Testis (tissue), 2 donors: ENCODE measurements at regions not wholly inside any gene's neighbourhood (a gene's known extent, or its start where the extent isn't known, plus 50 kb on each side); places are given as distances from the start of the nearest gene placed in this dataset.
"Not testable (repeated sequence)": the region's sequence is repeated elsewhere in the genome, so short reads cannot be mapped to it uniquely, and the experiment has no call there.

ENCODE experiments used
- DNase-seq: peaks from one replicate; pipeline ENCODE4 v3.0.0-alpha.2; 2019
- H3K27ac ChIP-seq, 2 donors: fragments of 200-600 bp; sonication (generic); one replicate each; pipeline ENCODE4 v1.5.1; 2019
- H3K27me3 ChIP-seq: fragments of 200-600 bp; sonication (generic); one replicate; pipeline ENCODE4 v1.5.1; 2019
- H3K36me3 ChIP-seq: fragments of 200-600 bp; sonication (generic); one replicate; pipeline ENCODE4 v1.5.1; 2017; ENCODE audit warnings: low read depth; ENCODE audit errors: missing control alignments
- H3K4me1 ChIP-seq: fragments of 200-600 bp; sonication (generic); one replicate; pipeline ENCODE4 v1.5.1; 2019
- H3K4me3 ChIP-seq, 2 donors: fragments of 200-600 bp; sonication (generic); one replicate each; pipeline ENCODE4 v1.5.1; 2017 to 2019
- H3K9me3 ChIP-seq: fragments of 200-600 bp; sonication (generic); one replicate; pipeline ENCODE4 v1.5.1; 2017
- CTCF ChIP-seq, 3 experiments: fragments of 450-650 bp in 2 of 3; fragments of 200-600 bp in 1 of 3; sonication (generic) in 1 of 3; IDR thresholded peaks; one replicate each; pipeline ENCODE4 v1.5.1; 2016 to 2019; ENCODE audit warnings: antibody characterized with exemption in 3 of 3, mild to moderate bottlenecking in 2 of 3, moderate library complexity in 1 of 3
- POLR2A ChIP-seq: fragments of 450-650 bp; IDR thresholded peaks from one replicate; pipeline ENCODE4 v1.6.1; 2017; ENCODE audit warnings: antibody characterized with exemption, mild to moderate bottlenecking, moderate library complexity
- WGBS, 2 donors: methylation state at CpG; one replicate each; pipeline ENCODE4 v1.1.5; 2018; 5-methylcytosine and 5-hydroxymethylcytosine counted together
- intact Hi-C: fragments of 100-400 bp; cut with DNase I; formaldehyde crosslinking; loops from one replicate; pipeline ENCODE4 v1.15.1; 2023; ENCODE audit warnings: low total_unique reads

- Histone ChIP-seq H3K4me3 (no peak overlapping the region), H3K9me3 (no peaks in the 10 kb centered on the region), H3K27me3 (no peaks in the 10 kb centered on the region), H3K4me1 (peaks cover 16% of the 10 kb centered on the region), H3K36me3 (no peaks in the 10 kb centered on the region), H3K27ac (no peak overlapping the region)
- no peak for DNase-seq
- no peak for TF ChIP-seq POLR2A
- TF ChIP-seq CTCF (IDR thresholded peaks at IDR 0.05) = no peak
- WGBS, 2 donors = 66 to 73% methylated on average over 10 to 13 of the region's 13 CpGs
- intact Hi-C loops = no loop called here
Observed at GRCh38 chr22:46031965-46032851, 55.2 kb upstream of the WNT7B start.

- WGBS, 2 donors = 91 to 94% methylated on average over 11 of the region's 11 CpGs
Observed at GRCh38 chr22:46033256-46034200, 56.6 kb upstream of the WNT7B start.

GRCh38 chr22:46034480-46034879, 57.5 kb upstream of the WNT7B start:
- H3K9me3 ChIP-seq, H3K36me3 ChIP-seq, DNase-seq, H3K4me3 ChIP-seq, intact Hi-C loops, H3K27ac ChIP-seq, H3K27me3 ChIP-seq: not testable (repeated sequence)
- H3K4me1 ChIP-seq = peaks cover 15% of the 10 kb centered on the region
- WGBS, 2 donors = 67 to 81% methylated on average over 5 of the region's 5 CpGs

More at GRCh38 chr22:46033256-46034200, 56.6 kb upstream of the WNT7B start:
- Histone ChIP-seq H3K36me3 (no peaks in the 10 kb centered on the region), H3K4me1 (peaks cover 15% of the 10 kb centered on the region), H3K9me3 (no peaks in the 10 kb centered on the region), H3K4me3 (no peak overlapping the region), H3K27ac (no peak overlapping the region), H3K27me3 (no peaks in the 10 kb centered on the region)
- TF ChIP-seq CTCF (IDR thresholded peaks at IDR 0.05) (no peak), POLR2A (no peak)
- no peak for DNase-seq
- intact Hi-C loops = no loop called here

GRCh38 chr22:46035380-46035741, 58.4 kb upstream of the WNT7B start:
- no peak for DNase-seq
- Histone ChIP-seq H3K4me1 (peaks cover 16% of the 10 kb centered on the region), H3K9me3 (no peaks in the 10 kb centered on the region), H3K4me3 (peak overlapping the region; percentile 47 to 71), H3K36me3 (no peaks in the 10 kb centered on the region), H3K27me3 (no peaks in the 10 kb centered on the region), H3K27ac (peak overlapping the region; percentile 69 to 93)
- 2 to 4% methylated on average over 16 of the region's 16 CpGs for WGBS, 2 donors
- TF ChIP-seq POLR2A = no peak
- no peak for TF ChIP-seq CTCF (IDR thresholded peaks at IDR 0.05)
- intact Hi-C loops = no loop called here
